ENCODE measurements at regions not wholly inside any gene's neighbourhood (a gene's known extent, or its start where the extent isn't known, plus 50 kb on each side); places are given as distances from the start of the nearest gene placed in this dataset.

- DNase-seq: no peak
Measured at GRCh38 chr15:47182818-47183217, 534.5 kb upstream of the SEMA6D start.

GRCh38 chr15:47184003-47184907 is 533.0 kb upstream of the SEMA6D start:
- peak; percentile 9 for DNase-seq

GRCh38 chr15:47184908-47185801 is 532.1 kb upstream of the SEMA6D start:
- no peak for DNase-seq

GRCh38 chr15:47186075-47186474 is 531.2 kb upstream of the SEMA6D start:
- no peak for DNase-seq

GRCh38 chr15:47188758-47189507 is 528.4 kb upstream of the SEMA6D start:
- DNase-seq: no peak

GRCh38 chr15:47194718-47195117 is 522.6 kb upstream of the SEMA6D start:
- peak; percentile 57 for DNase-seq

GRCh38 chr15:47196048-47196447 is 521.3 kb upstream of the SEMA6D start:
- peak; percentile 86 for DNase-seq

GRCh38 chr15:47203993-47204392 is 513.3 kb upstream of the SEMA6D start:
- DNase-seq: no peak

- DNase-seq: no peak
Measured at GRCh38 chr15:47206358-47206978, 510.8 kb upstream of the SEMA6D start.

GRCh38 chr15:47209591-47209990 is 507.7 kb upstream of the SEMA6D start:
- no peak for DNase-seq

- DNase-seq: no peak
Measured at GRCh38 chr15:47212222-47213010, 504.9 kb upstream of the SEMA6D start.

- DNase-seq: no peak
Measured at GRCh38 chr15:47213883-47214282, 503.4 kb upstream of the SEMA6D start.

GRCh38 chr15:47218295-47218694 is 499.0 kb upstream of the SEMA6D start:
- peak; percentile 6 for DNase-seq

- DNase-seq: no peak
Measured at GRCh38 chr15:47244361-47244760, 472.9 kb upstream of the SEMA6D start.

- peak; percentile 10 for DNase-seq
Measured at GRCh38 chr15:47246317-47246716, 471.0 kb upstream of the SEMA6D start.

- no peak for DNase-seq
Measured at GRCh38 chr15:47258521-47258920, 458.8 kb upstream of the SEMA6D start.

GRCh38 chr15:47265686-47266085 is 451.6 kb upstream of the SEMA6D start:
- DNase-seq: no peak

- peak; percentile 10 for DNase-seq
Measured at GRCh38 chr15:47266566-47266965, 450.7 kb upstream of the SEMA6D start.

- DNase-seq: no peak
Measured at GRCh38 chr15:47273864-47274263, 443.4 kb upstream of the SEMA6D start.

- no peak for DNase-seq
Measured at GRCh38 chr15:47283246-47283645, 434.1 kb upstream of the SEMA6D start.

GRCh38 chr15:47288794-47289193 is 428.5 kb upstream of the SEMA6D start:
- DNase-seq: no peak

- DNase-seq: no peak
Measured at GRCh38 chr15:47289656-47290055, 427.6 kb upstream of the SEMA6D start.
